Endothelial cell of umbilical vein (primary cell): ENCODE measurements at regions not wholly inside any gene's neighbourhood (a gene's known extent, or its start where the extent isn't known, plus 50 kb on each side); places are given as distances from the start of the nearest gene placed in this dataset.

Source experiments
- EZH2 ChIP-seq: IDR thresholded peaks from 2 replicates; pipeline ENCODE4 v1.6.1; 2012; ENCODE audit warnings: borderline replicate concordance, low read depth, mild to moderate bottlenecking, moderate library complexity, low read length, inconsistent platforms; ENCODE audit not compliant: severe bottlenecking
- GATA2 ChIP-seq: IDR thresholded peaks from 2 replicates; pipeline ENCODE4 v1.7.0; 2011; ENCODE audit warnings: low read depth, mild to moderate bottlenecking, moderate library complexity, mixed read lengths, low read length; ENCODE audit not compliant: insufficient read length, insufficient read depth
- JUN ChIP-seq: IDR thresholded peaks from 2 replicates; pipeline ENCODE4 v1.6.1; 2011; ENCODE audit warnings: borderline replicate concordance, low read depth; ENCODE audit not compliant: insufficient read length, insufficient read depth
- MYC ChIP-seq: IDR thresholded peaks from one replicate; pipeline ENCODE4 v1.6.1; 2011; ENCODE audit warnings: mild to moderate bottlenecking, low read depth, low read length
- POLR2A ChIP-seq: IDR thresholded peaks from 2 replicates; pipeline ENCODE4 v1.6.1; 2012; ENCODE audit warnings: low read depth, mild to moderate bottlenecking, control low read depth, low read length
- POLR2AphosphoS5 ChIP-seq: IDR thresholded peaks from 2 replicates; pipeline ENCODE4 v1.6.1; 2012; ENCODE audit warnings: low read depth, mild to moderate bottlenecking, control low read depth, low read length, moderate library complexity; ENCODE audit not compliant: insufficient read depth
- TF ChIP-seq, protein P1 (sequence below), 2 donors: IDR thresholded peaks; 1 replicate in 1 of 2; 2 replicates in 1 of 2; pipeline ENCODE4 v1.5.1; 2011; ENCODE audit warnings: low read length in 2 of 2, mild to moderate bottlenecking in 2 of 2, moderate library complexity in 2 of 2, control low read depth in 1 of 2, inconsistent platforms in 1 of 2, low read depth in 1 of 2; ENCODE audit not compliant: insufficient read depth in 1 of 2; ENCODE audit errors: extremely low read depth in 1 of 2

DNA sequence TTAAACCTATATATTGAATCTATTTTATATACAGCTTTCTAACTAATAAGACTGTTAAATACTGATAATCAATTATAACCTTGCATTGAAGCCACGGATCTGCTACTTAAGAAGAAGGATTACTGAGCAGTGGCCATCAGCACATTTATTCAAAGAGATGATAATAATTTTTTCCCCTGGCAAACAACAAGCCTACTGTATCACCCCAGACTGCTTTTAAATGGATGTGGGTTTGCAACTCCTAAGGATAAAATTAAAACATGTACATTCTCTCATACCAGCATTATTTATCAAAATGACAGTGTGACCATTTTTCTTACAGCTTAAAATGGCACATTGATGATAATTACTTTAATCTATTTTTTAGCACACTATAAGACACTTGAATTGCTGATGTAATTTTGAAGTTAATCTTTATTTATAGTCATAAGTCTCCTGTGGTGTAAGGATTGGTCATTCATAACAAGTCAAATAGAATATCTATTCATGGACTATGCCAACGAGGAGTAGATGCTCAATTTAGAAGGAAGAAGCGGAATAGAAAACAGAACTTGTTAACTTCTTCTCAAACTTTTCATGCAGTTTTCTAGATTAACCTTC is 517.7 kb downstream of the METTL4 start:
- TF ChIP-seq, protein P1, sequence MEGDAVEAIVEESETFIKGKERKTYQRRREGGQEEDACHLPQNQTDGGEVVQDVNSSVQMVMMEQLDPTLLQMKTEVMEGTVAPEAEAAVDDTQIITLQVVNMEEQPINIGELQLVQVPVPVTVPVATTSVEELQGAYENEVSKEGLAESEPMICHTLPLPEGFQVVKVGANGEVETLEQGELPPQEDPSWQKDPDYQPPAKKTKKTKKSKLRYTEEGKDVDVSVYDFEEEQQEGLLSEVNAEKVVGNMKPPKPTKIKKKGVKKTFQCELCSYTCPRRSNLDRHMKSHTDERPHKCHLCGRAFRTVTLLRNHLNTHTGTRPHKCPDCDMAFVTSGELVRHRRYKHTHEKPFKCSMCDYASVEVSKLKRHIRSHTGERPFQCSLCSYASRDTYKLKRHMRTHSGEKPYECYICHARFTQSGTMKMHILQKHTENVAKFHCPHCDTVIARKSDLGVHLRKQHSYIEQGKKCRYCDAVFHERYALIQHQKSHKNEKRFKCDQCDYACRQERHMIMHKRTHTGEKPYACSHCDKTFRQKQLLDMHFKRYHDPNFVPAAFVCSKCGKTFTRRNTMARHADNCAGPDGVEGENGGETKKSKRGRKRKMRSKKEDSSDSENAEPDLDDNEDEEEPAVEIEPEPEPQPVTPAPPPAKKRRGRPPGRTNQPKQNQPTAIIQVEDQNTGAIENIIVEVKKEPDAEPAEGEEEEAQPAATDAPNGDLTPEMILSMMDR (IDR thresholded peaks at IDR 0.05; ENCODE audit: extremely low read depth in 1 of 2, insufficient read depth in 1 of 2, low read depth in 1 of 2, low read length in 2 of 2): no peak
- TF ChIP-seq POLR2A (no peak), MYC (no peak), EZH2 (no peak), POLR2AphosphoS5 (no peak), JUN (no peak), GATA2 (no peak)
